ENCODE measurements at regions not wholly inside any gene's neighbourhood (a gene's known extent, or its start where the extent isn't known, plus 50 kb on each side); places are given as distances from the start of the nearest gene placed in this dataset.

- Histone ChIP-seq H3K27ac (ENCODE audit: low read depth in 2 of 2, low read length in 1 of 2) (no peak overlapping the region), H3K9me2 (no peaks in the 10 kb centered on the region), H3K4me1 (ENCODE audit: control insufficient read depth in 1 of 2, insufficient read depth in 2 of 2, low read depth in 1 of 2, low read length in 1 of 2) (no peaks in the 10 kb centered on the region), H3K4me3 (ENCODE audit: low read depth in 2 of 2, low read length in 1 of 2) (no peak overlapping the region), H3K9ac (no peak overlapping the region), H4K20me1 (ENCODE audit: insufficient read depth) (no peaks in the 10 kb centered on the region), H3K27me3 (ENCODE audit: insufficient read depth) (no peaks in the 10 kb centered on the region), H3K79me2 (ENCODE audit: insufficient read depth) (no peaks in the 10 kb centered on the region), H2AFZ (ENCODE audit: low read depth) (no peak overlapping the region), H3F3A (replicated peaks; ENCODE audit: insufficient read depth) (no peaks in the 10 kb centered on the region), H3K4me2 (no peak overlapping the region), H3K36me3 (replicated peaks in 1 of 2; ENCODE audit: control insufficient read depth in 1 of 2, insufficient read depth in 2 of 2, low read length in 1 of 2) (no peaks in the 10 kb centered on the region), H3K9me3 (no peaks in the 10 kb centered on the region)
- ChIA-PET POLR2A (no interaction called here), CTCF (no interaction called here)
- no peak for DNase-seq
- TF ChIP-seq, protein P1, sequence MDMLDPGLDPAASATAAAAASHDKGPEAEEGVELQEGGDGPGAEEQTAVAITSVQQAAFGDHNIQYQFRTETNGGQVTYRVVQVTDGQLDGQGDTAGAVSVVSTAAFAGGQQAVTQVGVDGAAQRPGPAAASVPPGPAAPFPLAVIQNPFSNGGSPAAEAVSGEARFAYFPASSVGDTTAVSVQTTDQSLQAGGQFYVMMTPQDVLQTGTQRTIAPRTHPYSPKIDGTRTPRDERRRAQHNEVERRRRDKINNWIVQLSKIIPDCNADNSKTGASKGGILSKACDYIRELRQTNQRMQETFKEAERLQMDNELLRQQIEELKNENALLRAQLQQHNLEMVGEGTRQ (IDR thresholded peaks at IDR 0.05; ENCODE audit: borderline replicate concordance, low read depth, low read length) = no peak
- TF ChIP-seq RFX5 (IDR thresholded peaks at IDR 0.05; ENCODE audit: low read length) (no peak), SMC3 (IDR thresholded peaks at IDR 0.05; ENCODE audit: low read depth, low read length) (no peak), MEF2A (IDR thresholded peaks at IDR 0.05; ENCODE audit: borderline replicate concordance, low read depth) (no peak)
Measured at GRCh38 chr14:46057799-46058198, 593.8 kb downstream of the RPL10L start.

DNA sequence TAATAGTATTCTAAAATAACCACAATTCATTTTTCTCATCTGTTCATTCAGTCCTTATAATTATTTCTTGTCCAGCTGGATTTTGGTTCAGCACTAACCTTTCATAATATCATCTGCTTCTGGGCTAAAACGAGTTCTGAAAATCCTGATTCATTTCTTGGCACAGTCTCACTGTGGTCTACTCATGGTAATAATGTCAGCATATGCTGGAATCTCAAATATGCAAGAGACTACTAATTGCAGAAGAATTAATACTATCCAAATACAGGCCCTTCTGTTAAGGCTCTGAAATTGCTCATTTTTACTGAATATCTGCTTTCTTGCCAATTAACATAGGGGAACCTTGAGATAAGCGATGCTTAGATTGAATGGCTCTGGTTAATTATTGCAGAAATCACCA lies 597.1 kb downstream of the RPL10L start:
- H3K4me2 ChIP-seq = no peak overlapping the region
- H3K9me3 ChIP-seq = no peaks in the 10 kb centered on the region
- no peaks in the 10 kb centered on the region for H3K9me2 ChIP-seq
- H3K36me3 ChIP-seq (replicated peaks in 1 of 2; ENCODE audit: control insufficient read depth in 1 of 2, insufficient read depth in 2 of 2, low read length in 1 of 2) = no peaks in the 10 kb centered on the region
- no peak overlapping the region for H2AFZ ChIP-seq (ENCODE audit: low read depth)
- POLR2A ChIA-PET = no interaction called here
- H3K27ac ChIP-seq (ENCODE audit: low read depth in 2 of 2, low read length in 1 of 2) = no peak overlapping the region
- no peaks in the 10 kb centered on the region for H3F3A ChIP-seq (replicated peaks; ENCODE audit: insufficient read depth)
- TF ChIP-seq GABPA (IDR thresholded peaks at IDR 0.05; ENCODE audit: low read depth) (no peak), USF1 (IDR thresholded peaks at IDR 0.05; ENCODE audit: borderline replicate concordance, low read depth) (no peak), CTCF (IDR thresholded peaks at IDR 0.05) (no peak), POLR2AphosphoS5 (IDR thresholded peaks at IDR 0.05; ENCODE audit: low read depth, low read length) (no peak), TEAD4 (IDR thresholded peaks at IDR 0.05; ENCODE audit: borderline replicate concordance, insufficient read depth) (no peak), TCF12 (IDR thresholded peaks at IDR 0.05) (no peak), RCOR1 (IDR thresholded peaks at IDR 0.05; ENCODE audit: low read length) (no peak)
- TF ChIP-seq, protein P2, sequence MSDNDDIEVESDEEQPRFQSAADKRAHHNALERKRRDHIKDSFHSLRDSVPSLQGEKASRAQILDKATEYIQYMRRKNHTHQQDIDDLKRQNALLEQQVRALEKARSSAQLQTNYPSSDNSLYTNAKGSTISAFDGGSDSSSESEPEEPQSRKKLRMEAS (IDR thresholded peaks at IDR 0.05; ENCODE audit: low read depth) = no peak
- no peaks in the 10 kb centered on the region for H4K20me1 ChIP-seq (ENCODE audit: insufficient read depth)
- CTCF ChIA-PET = no interaction called here
- H3K27me3 ChIP-seq (ENCODE audit: insufficient read depth) = no peaks in the 10 kb centered on the region
- 0% methylated on average over 2 of the region's 2 CpGs for WGBS (ENCODE audit: low lambda C conversion rate)
- H3K4me1 ChIP-seq (ENCODE audit: control insufficient read depth in 1 of 2, insufficient read depth in 2 of 2, low read depth in 1 of 2, low read length in 1 of 2) = no peaks in the 10 kb centered on the region
- H3K4me3 ChIP-seq (ENCODE audit: low read depth in 2 of 2, low read length in 1 of 2) = no peak overlapping the region
- no peak for DNase-seq
- H3K79me2 ChIP-seq (ENCODE audit: insufficient read depth) = no peaks in the 10 kb centered on the region
- no peak overlapping the region for H3K9ac ChIP-seq
